ENCODE measurements at regions not wholly inside any gene's neighbourhood (a gene's known extent, or its start where the extent isn't known, plus 50 kb on each side); places are given as distances from the start of the nearest gene placed in this dataset.

DNA sequence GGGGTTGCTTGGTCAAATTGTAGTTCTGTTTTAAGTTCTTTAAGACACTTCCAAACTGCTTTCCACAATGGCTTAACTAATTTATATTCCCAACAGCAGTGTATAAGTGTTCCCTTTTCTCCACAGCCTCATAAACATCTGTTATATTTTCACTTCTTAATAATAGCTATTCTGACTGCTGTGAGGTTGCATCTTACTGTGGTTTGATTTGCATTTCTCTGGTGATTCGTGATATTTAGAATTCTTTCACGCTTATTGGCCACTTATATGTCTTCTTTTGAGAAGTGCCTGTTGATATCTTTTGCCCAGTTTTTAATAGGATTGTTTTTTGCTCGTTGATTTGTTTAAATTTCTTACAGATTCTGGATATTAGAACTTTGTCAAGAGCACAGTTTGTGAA, 278.6 kb upstream of the ITM2A start:
- Histone ChIP-seq H3K9me3 (no peaks in the 10 kb centered on the region), H3K27ac (no peak overlapping the region), H3K36me3 (replicated peaks in 1 of 2; ENCODE audit: insufficient read depth in 1 of 2, low read depth in 2 of 2) (no peaks in the 10 kb centered on the region), H3K4me3 (no peak overlapping the region), H3K27me3 (no peaks in the 10 kb centered on the region), H3K4me1 (no peaks in the 10 kb centered on the region)
- WGBS, 2 donors = 24 to 58% methylated on average over 3 of the region's 3 CpGs
- TF ChIP-seq POLR2A (IDR thresholded peaks at IDR 0.05) (no peak), CTCF (IDR thresholded peaks at IDR 0.05) (no peak)
- ATAC-seq = no peak
- intact Hi-C loops (cut with DNase I) = no loop called here
- DNase-seq = no peak

- no peak overlapping the region for H3K4me3 ChIP-seq
- no peaks in the 10 kb centered on the region for H3K36me3 ChIP-seq (replicated peaks in 1 of 2; ENCODE audit: insufficient read depth in 1 of 2, low read depth in 2 of 2)
- TF ChIP-seq POLR2A (IDR thresholded peaks at IDR 0.05) (no peak), CTCF (IDR thresholded peaks at IDR 0.05) (no peak)
- WGBS, 2 donors = 48 to 51% methylated on average over 5 of the region's 5 CpGs
- DNase-seq (no peak), ATAC-seq (no peak)
- no peaks in the 10 kb centered on the region for H3K27me3 ChIP-seq
- intact Hi-C loops (cut with DNase I) = no loop called here
- no peak overlapping the region for H3K27ac ChIP-seq
- no peaks in the 10 kb centered on the region for H3K4me1 ChIP-seq
- no peaks in the 10 kb centered on the region for H3K9me3 ChIP-seq
These were observed 264.4 kb upstream of the ITM2A start for GRCh38 chrX:79631526-79631925.

- intact Hi-C loops (cut with DNase I) = no loop called here
- ATAC-seq = no peak
- Histone ChIP-seq H3K27me3 (no peaks in the 10 kb centered on the region), H3K4me3 (no peak overlapping the region), H3K4me1 (no peaks in the 10 kb centered on the region), H3K27ac (no peak overlapping the region), H3K9me3 (no peaks in the 10 kb centered on the region), H3K36me3 (replicated peaks in 1 of 2; ENCODE audit: insufficient read depth in 1 of 2, low read depth in 2 of 2) (no peaks in the 10 kb centered on the region)
- no peak for DNase-seq
- WGBS, 2 donors = 56 to 69% methylated on average over 5 of the region's 5 CpGs
- no peak for TF ChIP-seq POLR2A (IDR thresholded peaks at IDR 0.05)
- no peak for TF ChIP-seq CTCF (IDR thresholded peaks at IDR 0.05)
These were observed 263.2 kb upstream of the ITM2A start for GRCh38 chrX:79630033-79631009.

DNA sequence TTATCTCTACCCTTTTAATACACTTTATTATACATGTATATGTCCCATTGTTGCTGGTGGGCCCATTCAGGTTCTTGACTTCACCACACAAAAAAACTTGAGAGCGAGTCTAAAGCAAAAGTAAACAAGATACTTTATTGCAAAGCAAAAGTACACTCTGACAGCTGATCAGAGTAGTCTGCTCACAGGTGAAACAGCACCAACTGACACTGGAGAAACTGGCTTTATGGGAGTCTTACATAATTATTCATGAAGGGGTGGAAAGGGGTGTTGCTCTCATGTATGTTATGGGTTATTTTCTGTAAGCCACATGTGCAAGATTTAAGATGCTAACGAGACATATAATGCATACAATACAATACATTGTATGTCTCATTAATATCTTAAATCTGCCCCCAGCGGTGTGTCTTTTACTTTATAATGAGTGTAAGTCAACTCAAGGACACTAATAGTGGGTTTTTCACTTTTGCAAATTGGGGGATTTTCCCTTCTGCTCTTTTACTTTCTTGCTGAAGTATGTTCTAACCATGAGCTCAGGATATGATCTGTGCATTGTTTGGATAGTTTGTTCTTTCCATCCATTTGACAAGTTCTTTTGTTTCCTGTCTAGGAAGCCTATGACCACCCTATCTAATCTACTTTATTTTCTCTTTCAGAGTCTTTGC, 256.1 kb upstream of the ITM2A start:
- H3K4me3 ChIP-seq = no peak overlapping the region
- ATAC-seq (no peak), DNase-seq (no peak)
- no peak for TF ChIP-seq CTCF (IDR thresholded peaks at IDR 0.05)
- TF ChIP-seq POLR2A (IDR thresholded peaks at IDR 0.05) = no peak
- H3K4me1 ChIP-seq = no peaks in the 10 kb centered on the region
- H3K27ac ChIP-seq = no peak overlapping the region
- intact Hi-C loops (cut with DNase I) = no loop called here
- 46 to 56% methylated on average over 3 of the region's 3 CpGs for WGBS, 2 donors
- no peaks in the 10 kb centered on the region for H3K36me3 ChIP-seq (replicated peaks in 1 of 2; ENCODE audit: insufficient read depth in 1 of 2, low read depth in 2 of 2)
- H3K27me3 ChIP-seq = no peaks in the 10 kb centered on the region
- H3K9me3 ChIP-seq = no peaks in the 10 kb centered on the region
